ENCODE measurements at regions not wholly inside any gene's neighbourhood (a gene's known extent, or its start where the extent isn't known, plus 50 kb on each side); places are given as distances from the start of the nearest gene placed in this dataset.

DNA sequence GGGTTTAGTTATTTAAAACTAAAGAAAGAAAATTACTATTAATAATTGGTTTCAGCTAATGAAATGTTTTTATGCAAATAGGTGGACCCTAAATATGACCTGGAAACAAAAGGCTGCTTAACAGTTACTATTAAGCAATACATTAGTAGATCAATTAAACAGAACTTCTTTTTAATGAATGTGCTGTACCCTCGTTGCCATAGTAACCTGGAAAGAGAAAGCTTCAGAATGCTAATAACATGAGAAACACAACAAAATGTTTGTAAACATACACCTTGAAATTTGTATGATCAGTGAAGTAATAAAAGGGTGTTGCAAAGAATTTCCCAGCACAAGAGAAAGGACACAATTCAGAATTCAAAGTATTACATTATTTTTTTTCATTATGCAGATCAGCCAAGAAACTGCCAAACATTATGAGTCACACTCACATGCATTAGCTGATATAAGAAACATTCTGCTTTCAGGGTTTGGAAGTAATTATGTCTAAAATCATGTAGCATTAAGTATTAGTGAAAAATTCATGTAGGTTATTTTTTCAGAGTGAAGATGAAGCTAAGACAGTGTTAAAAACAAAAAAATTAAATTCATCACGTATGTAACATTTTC lies 348.3 kb downstream of the ISL1 start:
- TF ChIP-seq POLR2AphosphoS5 (IDR thresholded peaks at IDR 0.05) (no peak), POLR2A (IDR thresholded peaks at IDR 0.05) (no peak)
- TF ChIP-seq, protein P1, sequence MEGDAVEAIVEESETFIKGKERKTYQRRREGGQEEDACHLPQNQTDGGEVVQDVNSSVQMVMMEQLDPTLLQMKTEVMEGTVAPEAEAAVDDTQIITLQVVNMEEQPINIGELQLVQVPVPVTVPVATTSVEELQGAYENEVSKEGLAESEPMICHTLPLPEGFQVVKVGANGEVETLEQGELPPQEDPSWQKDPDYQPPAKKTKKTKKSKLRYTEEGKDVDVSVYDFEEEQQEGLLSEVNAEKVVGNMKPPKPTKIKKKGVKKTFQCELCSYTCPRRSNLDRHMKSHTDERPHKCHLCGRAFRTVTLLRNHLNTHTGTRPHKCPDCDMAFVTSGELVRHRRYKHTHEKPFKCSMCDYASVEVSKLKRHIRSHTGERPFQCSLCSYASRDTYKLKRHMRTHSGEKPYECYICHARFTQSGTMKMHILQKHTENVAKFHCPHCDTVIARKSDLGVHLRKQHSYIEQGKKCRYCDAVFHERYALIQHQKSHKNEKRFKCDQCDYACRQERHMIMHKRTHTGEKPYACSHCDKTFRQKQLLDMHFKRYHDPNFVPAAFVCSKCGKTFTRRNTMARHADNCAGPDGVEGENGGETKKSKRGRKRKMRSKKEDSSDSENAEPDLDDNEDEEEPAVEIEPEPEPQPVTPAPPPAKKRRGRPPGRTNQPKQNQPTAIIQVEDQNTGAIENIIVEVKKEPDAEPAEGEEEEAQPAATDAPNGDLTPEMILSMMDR (IDR thresholded peaks at IDR 0.05): no peak
- Histone ChIP-seq H3K4me3 (no peak overlapping the region), H3K9me3 (no peaks in the 10 kb centered on the region), H3K4me1 (no peaks in the 10 kb centered on the region), H3K27ac (no peak overlapping the region), H3K36me3 (no peaks in the 10 kb centered on the region), H3K27me3 (no peaks in the 10 kb centered on the region)
- intact Hi-C loops (cut with DNase I; ENCODE audit: low total_unique reads): no loop called here
- DNase-seq (ENCODE audit: low spot score in 2 of 2): no peak

GRCh38 chr5:51732304-51732703 lies 349.1 kb downstream of the ISL1 start:
- Histone ChIP-seq H3K27me3 (no peaks in the 10 kb centered on the region), H3K4me3 (no peak overlapping the region), H3K27ac (no peak overlapping the region), H3K4me1 (no peaks in the 10 kb centered on the region), H3K9me3 (no peaks in the 10 kb centered on the region), H3K36me3 (no peaks in the 10 kb centered on the region)
- TF ChIP-seq, protein P1 (IDR thresholded peaks at IDR 0.05): no peak
- TF ChIP-seq POLR2A (IDR thresholded peaks at IDR 0.05) (no peak), POLR2AphosphoS5 (IDR thresholded peaks at IDR 0.05) (no peak)
- intact Hi-C loops (cut with DNase I; ENCODE audit: low total_unique reads): no loop called here
- DNase-seq (ENCODE audit: low spot score in 2 of 2): no peak

- H3K4me3 ChIP-seq: no peak overlapping the region
- H3K27me3 ChIP-seq: no peaks in the 10 kb centered on the region
- intact Hi-C loops (cut with DNase I; ENCODE audit: low total_unique reads): no loop called here
- H3K9me3 ChIP-seq: no peaks in the 10 kb centered on the region
- no peaks in the 10 kb centered on the region for H3K4me1 ChIP-seq
- no peak for DNase-seq (ENCODE audit: low spot score in 2 of 2)
- TF ChIP-seq POLR2A (IDR thresholded peaks at IDR 0.05): no peak
- TF ChIP-seq, protein P1 (IDR thresholded peaks at IDR 0.05): no peak
- no peak for TF ChIP-seq POLR2AphosphoS5 (IDR thresholded peaks at IDR 0.05)
- no peak overlapping the region for H3K27ac ChIP-seq
- no peaks in the 10 kb centered on the region for H3K36me3 ChIP-seq
Observed at GRCh38 chr5:51734677-51735076, 351.4 kb downstream of the ISL1 start.

DNA sequence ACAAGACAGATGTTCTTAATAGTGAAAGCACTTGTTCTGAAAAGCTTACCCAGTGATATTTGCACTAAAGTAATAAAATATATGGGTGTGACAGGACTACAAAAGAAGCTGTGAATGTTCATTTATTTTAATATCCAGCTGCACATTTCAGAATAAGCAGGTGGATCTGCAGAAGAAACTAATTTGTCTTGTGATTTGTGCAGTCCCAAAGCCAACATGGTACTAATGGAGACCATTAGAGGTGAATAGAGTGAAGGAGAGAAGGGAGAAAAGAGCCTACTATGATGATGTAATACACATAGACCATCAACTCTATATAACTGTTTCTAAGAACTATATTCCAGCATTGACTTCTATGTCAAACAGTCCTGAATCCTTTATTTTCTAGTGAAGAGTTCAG lies 362.8 kb downstream of the ISL1 start:
- Histone ChIP-seq H3K4me1 (no peaks in the 10 kb centered on the region), H3K27ac (no peak overlapping the region), H3K36me3 (no peaks in the 10 kb centered on the region), H3K4me3 (no peak overlapping the region), H3K9me3 (no peaks in the 10 kb centered on the region), H3K27me3 (no peaks in the 10 kb centered on the region)
- intact Hi-C loops (cut with DNase I; ENCODE audit: low total_unique reads): no loop called here
- TF ChIP-seq POLR2A (IDR thresholded peaks at IDR 0.05) (no peak), POLR2AphosphoS5 (IDR thresholded peaks at IDR 0.05) (no peak)
- TF ChIP-seq, protein P1 (IDR thresholded peaks at IDR 0.05): no peak
- DNase-seq (ENCODE audit: low spot score in 2 of 2): no peak

DNA sequence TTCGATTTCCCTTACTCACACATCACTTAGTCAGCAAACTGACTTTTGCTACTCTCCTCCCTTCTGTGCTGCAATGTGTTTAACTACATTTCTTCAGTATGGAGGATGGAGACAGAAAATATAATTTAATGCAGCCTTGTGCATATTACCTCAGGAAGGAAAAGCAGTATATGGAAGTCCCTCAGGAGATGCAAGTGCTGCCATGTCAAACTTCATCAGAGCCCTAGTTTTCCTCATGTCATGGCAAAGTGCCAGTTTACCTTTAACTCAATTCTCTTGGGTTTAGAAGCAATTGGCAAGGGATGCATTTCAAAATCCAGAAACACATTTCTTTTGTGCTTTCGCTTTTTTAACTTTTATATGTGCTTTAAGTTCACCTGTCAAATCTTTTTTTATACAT lies 365.4 kb downstream of the ISL1 start:
- no peaks in the 10 kb centered on the region for H3K9me3 ChIP-seq
- TF ChIP-seq POLR2AphosphoS5 (IDR thresholded peaks at IDR 0.05): no peak
- TF ChIP-seq, protein P1 (IDR thresholded peaks at IDR 0.05): no peak
- no peak for TF ChIP-seq POLR2A (IDR thresholded peaks at IDR 0.05)
- H3K36me3 ChIP-seq: no peaks in the 10 kb centered on the region
- intact Hi-C loops (cut with DNase I; ENCODE audit: low total_unique reads): no loop called here
- H3K4me3 ChIP-seq: no peak overlapping the region
- H3K27ac ChIP-seq: no peak overlapping the region
- no peaks in the 10 kb centered on the region for H3K4me1 ChIP-seq
- DNase-seq (ENCODE audit: low spot score in 2 of 2): no peak
- no peaks in the 10 kb centered on the region for H3K27me3 ChIP-seq
